Mucosa of descending colon (tissue), 3 donors: ENCODE measurements at regions not wholly inside any gene's neighbourhood (a gene's known extent, or its start where the extent isn't known, plus 50 kb on each side); places are given as distances from the start of the nearest gene placed in this dataset.
"Not testable (repeated sequence)": the region's sequence is repeated elsewhere in the genome, so short reads cannot be mapped to it uniquely, and the experiment has no call there.

Source experiments
- ATAC-seq: fragments of 200-7000 bp; cut with Tn5 transposase; one replicate; pipeline ENCODE4 v1.9.1; 2020; ENCODE audit warnings: mild to moderate bottlenecking, moderate library complexity
- DNase-seq, 3 donors: peaks; one replicate each; pipeline ENCODE4 v3.0.0-alpha.2; 2020
- H3K36me3 ChIP-seq: fragments of 200-600 bp; one replicate; pipeline ENCODE4 v1.8.0; 2021; ENCODE audit warnings: low read depth, mild to moderate bottlenecking
- H3K4me1 ChIP-seq: fragments of 200-600 bp; one replicate; pipeline ENCODE4 v1.8.0; 2021; ENCODE audit warnings: low read depth, mild to moderate bottlenecking
- H3K4me3 ChIP-seq: fragments of 200-600 bp; one replicate; pipeline ENCODE4 v1.8.0; 2021; ENCODE audit warnings: mild to moderate bottlenecking
- H3K9me3 ChIP-seq: fragments of 200-600 bp; one replicate; pipeline ENCODE4 v1.8.0; 2021; ENCODE audit warnings: mild to moderate bottlenecking
- CTCF ChIP-seq: fragments of 200-600 bp; IDR thresholded peaks from one replicate; pipeline ENCODE4 v1.8.0; 2022; ENCODE audit warnings: antibody characterized with exemption, mild to moderate bottlenecking
- intact Hi-C, 2 donors: fragments of 100-400 bp; cut with DNase I in 1 of 2; cut with micrococcal nuclease in 1 of 2; formaldehyde crosslinking; loops; one replicate each; pipeline versions ENCODE4 v1.11.0 to v1.11.1; 2022; cut with DNase I, micrococcal nuclease
- donor health status: DM: no; HTN: no; CAD: no; lungs with moderate emphysema.
- donor health status: DM: no; HTN: no; CAD: no.
- donor health status: DM: no; HTN: yes; CAD: no.

- Histone ChIP-seq H3K4me3 (no peak overlapping the region), H3K36me3 (no peaks in the 10 kb centered on the region), H3K4me1 (no peaks in the 10 kb centered on the region), H3K9me3 (peaks cover 23% of the 10 kb centered on the region)
- DNase-seq (no peak), ATAC-seq (no peak)
- intact Hi-C loops = no loop called here
- TF ChIP-seq CTCF = no peak
Observed at GRCh38 chr3:83230376-83230775, 1468.9 kb upstream of the GBE1 start.

GRCh38 chr3:83226751-83227150, 1465.3 kb upstream of the GBE1 start:
- ATAC-seq = no peak
- Histone ChIP-seq H3K9me3 (peaks cover 15% of the 10 kb centered on the region), H3K4me3 (no peak overlapping the region), H3K4me1 (no peaks in the 10 kb centered on the region), H3K36me3 (no peaks in the 10 kb centered on the region)
- intact Hi-C loops = no loop called here
- no peak for TF ChIP-seq CTCF
- DNase-seq = no peak

GRCh38 chr3:83224101-83224868, 1462.8 kb upstream of the GBE1 start:
- no peak for ATAC-seq
- no peaks in the 10 kb centered on the region for H3K36me3 ChIP-seq
- H3K9me3 ChIP-seq = peaks cover 17% of the 10 kb centered on the region
- H3K4me1 ChIP-seq = no peaks in the 10 kb centered on the region
- TF ChIP-seq CTCF = no peak
- H3K4me3 ChIP-seq = no peak overlapping the region
- intact Hi-C loops = no loop called here
- no peak for DNase-seq

- Histone ChIP-seq H3K4me3 (no peak overlapping the region), H3K9me3 (peaks cover 32% of the 10 kb centered on the region), H3K4me1 (no peaks in the 10 kb centered on the region), H3K36me3 (no peaks in the 10 kb centered on the region)
- ATAC-seq (no peak), DNase-seq (peak in 1 of 3 donors; percentile 33)
- intact Hi-C loops = no loop called here
- TF ChIP-seq CTCF = no peak
Observed at GRCh38 chr3:83218383-83219200, 1457.1 kb upstream of the GBE1 start.

GRCh38 chr3:83217595-83218118, 1456.2 kb upstream of the GBE1 start:
- intact Hi-C loops, H3K36me3 ChIP-seq, H3K4me3 ChIP-seq, ATAC-seq, H3K4me1 ChIP-seq: not testable (repeated sequence)
- peak in 1 of 3 donors; percentile 34 for DNase-seq
- H3K9me3 ChIP-seq = peaks cover 28% of the 10 kb centered on the region
